GM19099 (cell line): ENCODE measurements at regions not wholly inside any gene's neighbourhood (a gene's known extent, or its start where the extent isn't known, plus 50 kb on each side); places are given as distances from the start of the nearest gene placed in this dataset.

Source experiments
- POLR2A ChIP-seq: IDR thresholded peaks from 3 replicates; pipeline ENCODE4 v1.6.1; 2011; ENCODE audit warnings: low read depth; ENCODE audit not compliant: insufficient read length; ENCODE audit errors: extremely low read depth

GRCh38 chr2:20499387-20499786 is 52.5 kb downstream of the RHOB start:
- no peak for TF ChIP-seq POLR2A

- TF ChIP-seq POLR2A = no peak
These were observed 55.1 kb downstream of the RHOB start for GRCh38 chr2:20501974-20502373.

- no peak for TF ChIP-seq POLR2A
These were observed 57.3 kb downstream of the RHOB start for GRCh38 chr2:20504174-20504573.

- no peak for TF ChIP-seq POLR2A
These were observed 59.4 kb downstream of the RHOB start for GRCh38 chr2:20506201-20506685.

- TF ChIP-seq POLR2A = no peak
These were observed 60.4 kb downstream of the RHOB start for GRCh38 chr2:20507166-20507692.

GRCh38 chr2:20507711-20508110 is 60.8 kb downstream of the RHOB start:
- no peak for TF ChIP-seq POLR2A

- TF ChIP-seq POLR2A = no peak
These were observed 62.5 kb downstream of the RHOB start for GRCh38 chr2:20509301-20509769.

GRCh38 chr2:20509770-20510490 is 63.1 kb downstream of the RHOB start:
- no peak for TF ChIP-seq POLR2A

- no peak for TF ChIP-seq POLR2A
These were observed 64.3 kb downstream of the RHOB start for GRCh38 chr2:20511130-20511529.

- TF ChIP-seq POLR2A = no peak
These were observed 65.3 kb downstream of the RHOB start for GRCh38 chr2:20512061-20512605.

GRCh38 chr2:20513946-20514345 is 67.1 kb downstream of the RHOB start:
- no peak for TF ChIP-seq POLR2A

- TF ChIP-seq POLR2A = no peak
These were observed 67.9 kb downstream of the RHOB start for GRCh38 chr2:20514596-20515269.

GRCh38 chr2:20515290-20516220 is 68.7 kb downstream of the RHOB start:
- no peak for TF ChIP-seq POLR2A

GRCh38 chr2:20516291-20516645 is 69.4 kb downstream of the RHOB start:
- TF ChIP-seq POLR2A = no peak
